ENCODE measurements at regions not wholly inside any gene's neighbourhood (a gene's known extent, or its start where the extent isn't known, plus 50 kb on each side); places are given as distances from the start of the nearest gene placed in this dataset.

DNA sequence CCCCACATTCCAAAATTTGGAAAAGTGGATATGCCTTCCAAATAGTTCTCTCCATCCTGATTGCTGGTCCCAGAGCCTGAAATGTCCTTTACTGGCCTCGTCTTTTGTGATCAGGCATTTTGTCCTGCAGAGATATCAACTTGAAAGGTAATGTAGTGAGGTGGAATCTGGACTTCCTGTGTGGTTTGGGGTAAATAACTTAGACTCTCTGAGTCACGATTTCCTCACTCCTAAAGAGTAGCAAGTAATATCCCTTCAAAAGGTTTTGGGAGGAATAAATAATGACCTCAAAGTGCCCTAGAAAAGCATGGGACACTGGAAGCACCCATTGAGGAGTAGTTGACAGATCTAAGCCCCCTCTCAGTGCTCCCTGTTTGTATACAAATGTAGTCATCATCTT is 426.6 kb downstream of the OMA1 start:
- no peak for DNase-seq

DNA sequence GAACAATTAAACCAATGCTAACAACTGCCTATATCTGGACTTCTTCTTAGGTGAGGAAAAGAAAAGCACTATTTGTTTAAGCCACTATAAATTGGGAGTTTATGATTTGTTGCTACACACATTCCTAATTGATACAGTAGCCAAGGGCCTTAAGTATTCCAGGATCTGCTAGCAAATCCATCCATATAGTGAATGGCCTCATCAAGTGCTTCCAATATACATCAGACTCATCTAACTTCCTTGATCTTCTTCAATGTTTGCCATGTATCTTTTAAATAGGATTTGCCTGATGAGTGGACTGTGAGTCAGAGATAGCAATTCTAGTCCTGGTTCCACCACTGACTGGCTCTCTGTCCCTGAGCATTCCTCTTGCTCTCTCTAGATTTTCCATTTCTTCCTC is 430.2 kb downstream of the OMA1 start:
- DNase-seq = no peak

DNA sequence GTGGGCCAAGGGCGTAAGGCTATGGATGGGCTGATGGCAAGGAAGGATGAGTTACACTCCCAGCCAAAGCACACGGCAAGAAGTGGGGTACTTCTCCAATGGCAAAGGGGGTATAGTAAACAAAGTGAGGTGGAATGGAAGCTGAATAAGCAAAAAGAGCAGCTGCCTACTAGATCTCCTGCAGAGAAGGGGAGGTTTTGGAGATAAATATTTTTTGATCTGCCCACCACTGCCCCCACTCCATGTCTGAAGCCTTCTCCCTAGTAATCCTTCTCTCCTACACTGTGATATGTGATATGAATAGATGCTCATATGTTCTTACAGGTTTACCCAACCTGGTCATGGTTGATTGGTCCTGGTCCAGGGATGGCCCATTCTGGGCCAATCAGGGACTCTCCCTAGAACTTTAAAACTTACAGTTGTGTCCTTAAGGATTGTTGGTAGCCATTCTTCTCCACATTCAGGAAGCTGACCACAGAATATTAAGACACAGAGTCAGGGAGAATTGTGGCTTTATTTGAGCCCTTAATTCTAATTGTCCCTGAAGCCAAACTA is 436.8 kb downstream of the OMA1 start:
- DNase-seq = no peak

DNA sequence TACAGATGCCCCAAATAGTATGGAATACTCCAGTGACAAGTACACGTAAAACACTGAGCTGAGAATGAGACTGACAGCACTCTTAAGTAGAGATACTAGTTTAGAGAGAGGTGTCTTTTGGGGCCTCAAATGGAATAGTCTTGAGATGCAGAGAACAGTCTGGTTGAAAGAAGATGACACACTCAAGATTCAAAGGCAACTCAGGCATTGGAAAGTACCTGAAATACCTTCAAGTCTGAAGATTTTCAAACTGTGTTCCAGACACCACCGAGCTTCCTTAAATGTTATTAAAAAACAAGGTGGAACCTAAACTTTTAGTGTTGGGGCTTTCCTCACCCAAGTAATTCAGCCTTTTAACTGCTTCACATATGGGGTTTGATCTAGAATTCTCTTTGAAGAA is 437.7 kb downstream of the OMA1 start:
- DNase-seq = no peak

DNA sequence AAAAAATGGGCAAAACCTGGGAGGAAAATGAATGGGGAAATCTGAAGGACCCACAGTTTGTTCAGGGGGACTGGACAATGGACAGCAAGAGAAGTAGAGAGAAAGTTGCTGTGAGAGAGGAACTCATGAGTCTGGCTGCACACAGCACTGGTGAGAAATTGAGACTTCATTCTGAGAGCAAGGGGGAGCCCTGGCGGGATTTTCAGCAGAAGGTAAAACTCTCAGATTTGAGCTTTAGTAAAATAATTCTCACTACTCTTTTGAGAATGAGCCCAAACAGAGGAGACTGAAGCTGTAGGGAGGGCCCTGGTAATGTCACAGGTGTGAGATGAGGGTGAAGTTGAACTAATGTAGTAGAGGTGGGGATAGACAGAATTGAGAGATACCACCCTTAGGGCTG is 438.6 kb downstream of the OMA1 start:
- no peak for DNase-seq

- no peak for DNase-seq
These were observed 441.6 kb downstream of the OMA1 start for GRCh38 chr1:58104960-58105359.

- no peak for DNase-seq
These were observed 449.8 kb downstream of the OMA1 start for GRCh38 chr1:58096714-58097113.

- no peak for DNase-seq
These were observed 451.3 kb downstream of the OMA1 start for GRCh38 chr1:58095183-58095582.

DNA sequence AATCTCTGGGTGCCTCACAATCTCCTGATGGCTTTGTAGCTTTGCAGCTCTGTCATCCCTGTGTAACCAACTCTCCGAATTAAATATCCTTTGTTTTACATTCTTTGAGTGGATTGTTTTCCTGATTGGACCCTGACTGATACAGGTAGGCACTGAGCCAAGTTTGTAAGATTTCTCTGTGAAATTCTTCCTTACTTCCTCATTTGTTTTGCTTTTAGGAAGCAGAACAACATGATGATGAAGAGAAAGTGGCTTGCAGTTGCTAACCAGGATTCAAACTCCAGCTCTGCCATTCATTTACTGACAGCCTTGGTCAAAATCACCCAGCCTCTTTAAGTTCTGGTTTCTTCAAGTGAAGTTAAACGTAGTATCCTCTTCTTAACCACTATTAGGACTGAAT is 452.3 kb downstream of the OMA1 start:
- no peak for DNase-seq

- DNase-seq = no peak
These were observed 455.9 kb downstream of the OMA1 start for GRCh38 chr1:58090640-58091039.

GRCh38 chr1:58089898-58090534 is 456.5 kb downstream of the OMA1 start:
- no peak for DNase-seq

GRCh38 chr1:58084266-58084665 is 462.3 kb downstream of the OMA1 start:
- DNase-seq = no peak

GRCh38 chr1:58082596-58082995 is 463.9 kb downstream of the OMA1 start:
- no peak for DNase-seq

GRCh38 chr1:58076258-58076657 is 470.3 kb downstream of the OMA1 start:
- DNase-seq = no peak

- DNase-seq = no peak
These were observed 471.3 kb downstream of the OMA1 start for GRCh38 chr1:58075188-58075578.

DNA sequence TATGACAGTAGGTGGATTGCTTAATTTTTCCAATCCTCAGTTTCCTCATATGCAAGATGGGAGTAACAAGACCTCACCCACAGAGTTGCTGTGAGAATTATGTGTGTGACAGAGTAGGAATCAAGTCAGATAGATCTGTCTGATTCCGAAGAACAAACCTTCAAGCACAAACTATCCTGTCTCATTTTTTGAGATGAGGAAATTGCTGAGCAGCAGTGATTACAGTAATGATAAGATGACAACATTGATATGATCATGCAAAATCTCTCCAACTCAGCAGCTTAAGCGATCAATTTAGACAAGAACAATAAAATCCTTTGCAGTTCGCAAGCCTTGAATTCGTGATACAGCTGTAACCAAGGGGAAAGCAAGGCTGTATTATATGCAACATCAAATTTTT is 474.1 kb downstream of the OMA1 start:
- no peak for DNase-seq

DNA sequence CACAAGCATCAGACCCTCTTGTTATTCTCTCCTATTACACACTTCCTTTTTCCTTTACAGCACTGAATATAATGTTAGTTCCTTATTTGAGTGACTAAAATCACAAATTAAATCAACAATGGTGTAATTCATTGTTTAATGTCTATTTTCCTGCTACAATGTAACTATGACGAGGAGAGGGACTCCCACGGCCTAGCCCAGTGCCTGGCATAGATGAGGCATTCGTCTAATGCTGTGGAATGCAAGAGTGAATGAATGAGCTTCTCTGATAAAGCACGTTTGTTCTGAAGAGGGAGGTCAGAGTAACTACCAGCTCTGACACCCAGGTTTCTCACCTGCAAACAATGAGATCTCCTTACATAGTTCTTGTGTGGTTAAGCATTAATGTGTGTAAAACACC is 479.4 kb downstream of the OMA1 start:
- DNase-seq = no peak

DNA sequence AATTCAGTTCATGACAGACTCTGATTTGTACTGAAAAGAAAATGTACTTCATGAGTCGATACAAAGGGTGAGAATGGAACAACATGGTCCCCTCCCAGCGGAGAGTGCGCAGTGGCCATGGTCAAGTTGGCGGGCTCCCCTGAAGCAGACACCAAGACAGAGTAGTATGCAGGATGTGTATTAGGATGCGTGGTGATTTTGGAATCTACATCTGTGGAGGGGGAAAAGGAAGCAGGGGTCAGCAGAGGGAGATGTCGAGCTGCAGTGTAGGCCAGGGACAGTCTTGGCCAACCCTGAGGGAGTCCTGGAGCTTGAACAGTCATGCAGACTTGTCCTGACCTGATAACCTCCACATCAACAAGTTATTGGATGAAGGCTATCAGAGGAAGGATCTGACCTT is 481.0 kb downstream of the OMA1 start:
- no peak for DNase-seq

DNA sequence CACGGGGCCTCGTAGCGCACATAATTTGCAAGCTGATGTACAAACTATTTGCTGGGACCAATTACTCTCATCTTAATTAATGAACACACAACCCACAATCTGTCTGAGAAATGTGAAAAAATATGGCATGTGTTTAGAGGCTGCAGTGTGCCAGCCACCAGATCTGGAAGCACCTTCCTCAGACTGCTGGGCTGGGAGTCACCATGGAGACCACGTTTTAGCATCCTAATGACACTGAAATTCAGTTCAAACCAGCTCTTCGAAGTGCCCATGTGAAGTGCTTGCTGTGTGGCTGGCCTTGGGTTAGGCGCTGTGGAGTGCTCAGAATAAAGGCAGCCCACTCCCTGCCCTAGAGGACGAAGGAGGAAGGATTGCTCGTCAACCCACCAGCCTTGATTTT is 482.4 kb downstream of the OMA1 start:
- DNase-seq = no peak

DNA sequence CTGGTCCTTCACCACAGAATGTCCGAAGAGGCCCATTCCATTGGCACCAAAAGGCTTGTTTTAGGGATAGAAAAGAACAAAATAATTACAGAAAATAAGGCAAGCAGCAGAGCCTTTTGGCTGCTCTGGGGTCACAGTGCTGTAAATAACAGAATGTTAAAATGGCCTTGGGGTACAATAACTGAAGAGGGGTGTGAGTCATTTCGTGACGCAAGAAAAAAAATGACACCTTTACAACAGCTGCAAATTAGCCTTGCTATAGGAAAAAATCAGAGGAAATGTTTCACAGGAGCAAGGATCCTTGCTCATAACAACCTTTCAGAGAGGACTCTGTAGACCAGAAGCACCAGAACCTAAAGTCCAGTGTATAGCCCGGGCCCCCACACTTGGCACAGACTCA is 483.4 kb downstream of the OMA1 start:
- DNase-seq = no peak

- no peak for DNase-seq
These were observed 483.9 kb downstream of the OMA1 start for GRCh38 chr1:58062635-58063034.

GRCh38 chr1:58060559-58061170 is 485.9 kb downstream of the OMA1 start:
- no peak for DNase-seq

DNA sequence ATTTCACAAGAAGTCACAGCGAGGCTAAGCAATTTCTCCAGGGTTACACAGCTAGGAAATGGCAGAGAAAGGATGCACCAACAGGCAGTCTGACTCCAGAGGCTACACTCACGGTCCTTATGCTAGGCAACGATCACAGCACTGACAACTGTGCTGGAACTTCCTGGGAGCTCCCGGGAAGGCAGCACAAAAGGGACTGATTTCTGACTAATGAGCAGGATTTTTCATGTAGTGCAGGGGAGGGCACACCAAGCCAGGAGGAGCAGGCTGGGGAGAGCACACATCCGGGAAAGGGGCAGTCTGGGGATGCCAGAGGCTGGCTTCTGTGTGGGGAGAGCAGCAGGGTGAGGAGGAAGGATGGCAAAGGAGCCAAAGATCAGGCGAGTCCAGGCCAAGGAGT is 486.7 kb downstream of the OMA1 start:
- DNase-seq = no peak

- no peak for DNase-seq
These were observed 488.2 kb downstream of the OMA1 start for GRCh38 chr1:58058323-58058722.

DNA sequence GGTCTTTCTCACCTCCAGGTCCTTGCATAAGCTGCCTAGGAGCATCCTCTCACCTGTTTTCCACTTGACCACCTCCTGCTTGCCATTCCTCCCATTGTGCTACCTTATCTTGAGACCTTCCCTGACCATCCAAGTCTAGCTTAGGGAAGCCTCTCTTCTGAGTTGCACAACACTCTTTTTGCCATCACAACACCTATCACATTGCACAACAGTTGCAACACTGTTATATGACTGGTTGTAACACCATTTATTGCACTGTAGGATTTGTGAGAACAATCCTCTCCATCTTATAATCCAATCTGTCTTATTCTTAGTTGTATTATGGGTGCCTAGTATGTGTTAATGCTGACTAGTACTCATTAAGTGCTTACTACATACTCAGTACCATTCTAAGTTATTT is 488.7 kb downstream of the OMA1 start:
- DNase-seq = no peak
